ENCODE measurements at regions not wholly inside any gene's neighbourhood (a gene's known extent, or its start where the extent isn't known, plus 50 kb on each side); places are given as distances from the start of the nearest gene placed in this dataset.

DNA sequence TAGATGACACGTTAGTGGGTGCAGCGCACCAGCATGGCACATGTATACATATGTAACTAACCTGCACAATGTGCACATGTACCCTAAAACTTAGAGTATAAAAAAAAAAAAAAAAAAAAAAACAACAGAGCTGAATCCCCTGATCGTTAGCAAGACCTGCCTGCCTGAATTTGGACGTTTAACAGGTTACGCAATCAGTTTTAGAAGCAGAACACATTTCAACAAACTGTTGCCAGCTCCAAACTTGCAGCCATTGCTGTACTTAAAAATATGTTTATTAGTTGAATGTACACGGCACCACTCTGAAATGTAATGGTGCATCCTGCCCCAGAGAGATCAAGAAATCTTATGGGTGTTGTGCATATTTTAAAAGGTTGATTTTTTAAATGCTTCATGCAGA, 680.0 kb downstream of the TLE4 start:
- TF ChIP-seq, protein P1, sequence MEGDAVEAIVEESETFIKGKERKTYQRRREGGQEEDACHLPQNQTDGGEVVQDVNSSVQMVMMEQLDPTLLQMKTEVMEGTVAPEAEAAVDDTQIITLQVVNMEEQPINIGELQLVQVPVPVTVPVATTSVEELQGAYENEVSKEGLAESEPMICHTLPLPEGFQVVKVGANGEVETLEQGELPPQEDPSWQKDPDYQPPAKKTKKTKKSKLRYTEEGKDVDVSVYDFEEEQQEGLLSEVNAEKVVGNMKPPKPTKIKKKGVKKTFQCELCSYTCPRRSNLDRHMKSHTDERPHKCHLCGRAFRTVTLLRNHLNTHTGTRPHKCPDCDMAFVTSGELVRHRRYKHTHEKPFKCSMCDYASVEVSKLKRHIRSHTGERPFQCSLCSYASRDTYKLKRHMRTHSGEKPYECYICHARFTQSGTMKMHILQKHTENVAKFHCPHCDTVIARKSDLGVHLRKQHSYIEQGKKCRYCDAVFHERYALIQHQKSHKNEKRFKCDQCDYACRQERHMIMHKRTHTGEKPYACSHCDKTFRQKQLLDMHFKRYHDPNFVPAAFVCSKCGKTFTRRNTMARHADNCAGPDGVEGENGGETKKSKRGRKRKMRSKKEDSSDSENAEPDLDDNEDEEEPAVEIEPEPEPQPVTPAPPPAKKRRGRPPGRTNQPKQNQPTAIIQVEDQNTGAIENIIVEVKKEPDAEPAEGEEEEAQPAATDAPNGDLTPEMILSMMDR (conservative IDR thresholded peaks at IDR 0.05), result no peak
- no peak for TF ChIP-seq EZH2 (IDR thresholded peaks at IDR 0.05; ENCODE audit: low read depth)
